OCI-LY7 (cell line): ENCODE measurements at regions not wholly inside any gene's neighbourhood (a gene's known extent, or its start where the extent isn't known, plus 50 kb on each side); places are given as distances from the start of the nearest gene placed in this dataset.

Experiments used
- BruUV-seq: library from RNA; stranded (reverse); fragments of 400-500 nt; replicated peaks from 2 replicates; lab custom pipeline; 2021; lab: Mats Ljungman, UMichigan
- CTCF ChIA-PET: fragments of 300-600 bp; sonication (Branson Sonifier 250); formaldehyde crosslinking; loops from one replicate; lab custom pipeline; 2022; ENCODE audit warnings: antibody characterized with exemption; ENCODE audit not compliant: unreplicated experiment; lab: Charles Lee
- POLR2A ChIA-PET: fragments of 300-600 bp; sonication (Branson Sonifier 250); formaldehyde crosslinking; loops from one replicate; lab custom pipeline; 2022; ENCODE audit warnings: antibody characterized with exemption; lab: Charles Lee
- DNase-seq: peaks from one replicate; pipeline ENCODE4 v3.0.0-alpha.2; 2015; ENCODE audit warnings: low spot score
- H2AFZ ChIP-seq: fragments of 200-600 bp; sonication (generic), shearing (Covaris generic); 2 replicates; pipeline ENCODE4 v1.6.1; 2014; ENCODE audit warnings: mild to moderate bottlenecking, antibody characterized with exemption, low read length, moderate library complexity
- H3K27ac ChIP-seq: fragments of 200-600 bp; sonication (generic); 2 replicates; pipeline ENCODE4 v1.5.1; 2014; ENCODE audit warnings: mixed run types, low read depth, mild to moderate bottlenecking, moderate library complexity, low read length, inconsistent platforms; ENCODE audit not compliant: poor library complexity, severe bottlenecking
- H3K36me3 ChIP-seq: fragments of 200-600 bp; sonication (generic); 2 replicates; pipeline ENCODE4 v1.6.1; 2014; ENCODE audit warnings: mild to moderate bottlenecking, antibody characterized with exemption, low read length, moderate library complexity, mixed read lengths; ENCODE audit not compliant: insufficient read depth
- H3K4me1 ChIP-seq: fragments of 200-600 bp; sonication (generic); 2 replicates; pipeline ENCODE4 v1.5.1; 2014; ENCODE audit warnings: mild to moderate bottlenecking, low read length; ENCODE audit not compliant: insufficient read depth, poor library complexity, severe bottlenecking
- H3K4me2 ChIP-seq: fragments of 200-600 bp; sonication (generic); 2 replicates; pipeline ENCODE4 v1.6.1; 2014; ENCODE audit warnings: mild to moderate bottlenecking, low read length
- H3K4me3 ChIP-seq: fragments of 200-600 bp; sonication (generic); 2 replicates; pipeline ENCODE4 v1.5.1; 2014; ENCODE audit warnings: mild to moderate bottlenecking, low read depth, low read length; ENCODE audit not compliant: poor library complexity, severe bottlenecking
- H3K79me2 ChIP-seq: fragments of 200-600 bp; sonication (generic); 2 replicates; pipeline ENCODE4 v1.6.1; 2016; ENCODE audit warnings: low read depth, mild to moderate bottlenecking, low read length, moderate library complexity, mixed read lengths; ENCODE audit not compliant: insufficient read depth
- H3K9me2 ChIP-seq: fragments of 200-600 bp; sonication (generic); 2 replicates; pipeline ENCODE4 v1.6.1; 2016; ENCODE audit warnings: mild to moderate bottlenecking, low read length, mixed read lengths; ENCODE audit not compliant: insufficient read depth
- H3K9me3 ChIP-seq: fragments of 200-600 bp; sonication (generic); 2 replicates; pipeline ENCODE4 v1.6.1; 2014; ENCODE audit warnings: mild to moderate bottlenecking, mixed run types, low read length, mixed read lengths
- H4K20me1 ChIP-seq: fragments of 200-600 bp; sonication (generic); 2 replicates; pipeline ENCODE4 v1.6.1; 2014; ENCODE audit warnings: mild to moderate bottlenecking, antibody characterized with exemption, low read length, moderate library complexity, mixed read lengths; ENCODE audit not compliant: insufficient read depth
- EZH2phosphoT487 ChIP-seq: fragments of 200-600 bp; sonication (generic); IDR thresholded peaks from 2 replicates; pipeline ENCODE4 v1.6.1; 2018; ENCODE audit warnings: low read depth, borderline replicate concordance, mild to moderate bottlenecking, mixed run types, antibody characterized with exemption, low read length, moderate library complexity, mixed read lengths
- intact Hi-C: fragments of 100-400 bp; cut with micrococcal nuclease; formaldehyde crosslinking; loops from one replicate; pipeline ENCODE4 v1.10.0; 2022; ENCODE audit not compliant: unreplicated experiment
- TF ChIP-seq, protein P1 (sequence below): fragments of 200-600 bp; sonication (generic); conservative IDR thresholded peaks from 2 replicates; pipeline ENCODE4 v1.5.1; 2014; ENCODE audit warnings: mild to moderate bottlenecking, antibody characterized with exemption, low read length, moderate library complexity, mixed read lengths

DNA sequence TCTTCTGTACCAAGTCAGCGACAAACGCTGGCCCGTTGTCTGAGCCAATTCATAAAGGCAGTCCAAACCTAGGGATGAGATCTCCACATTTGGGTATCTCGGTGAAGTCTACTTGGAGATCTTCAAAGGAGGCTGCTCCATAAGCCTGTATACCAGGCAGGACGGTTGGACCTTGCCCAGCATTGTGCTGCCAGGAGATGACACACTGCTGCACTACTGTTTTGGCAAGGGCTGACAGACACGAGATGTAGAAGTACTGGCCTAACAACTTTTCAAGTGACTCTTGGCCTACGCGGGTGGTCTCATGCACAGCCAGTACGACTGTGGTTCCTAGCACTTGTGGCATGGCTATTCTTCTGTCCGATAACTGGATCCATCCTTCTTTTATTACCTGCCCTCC lies 135.3 kb downstream of the SLC38A6 start:
- Histone ChIP-seq H3K9me2 (no peaks in the 10 kb centered on the region), H3K4me1 (no peaks in the 10 kb centered on the region), H3K4me3 (no peak overlapping the region), H3K4me2 (no peak overlapping the region), H3K36me3 (no peaks in the 10 kb centered on the region; the same call in 1 of the 2 replicates), H4K20me1 (no peaks in the 10 kb centered on the region), H2AFZ (no peak overlapping the region), H3K79me2 (no peaks in the 10 kb centered on the region), H3K9me3 (peaks cover 12% of the 10 kb centered on the region; the same call in 1 of the 2 replicates), H3K27ac (no peak overlapping the region)
- intact Hi-C loops, result no loop called here
- TF ChIP-seq EZH2phosphoT487, result no peak
- TF ChIP-seq, protein P1, sequence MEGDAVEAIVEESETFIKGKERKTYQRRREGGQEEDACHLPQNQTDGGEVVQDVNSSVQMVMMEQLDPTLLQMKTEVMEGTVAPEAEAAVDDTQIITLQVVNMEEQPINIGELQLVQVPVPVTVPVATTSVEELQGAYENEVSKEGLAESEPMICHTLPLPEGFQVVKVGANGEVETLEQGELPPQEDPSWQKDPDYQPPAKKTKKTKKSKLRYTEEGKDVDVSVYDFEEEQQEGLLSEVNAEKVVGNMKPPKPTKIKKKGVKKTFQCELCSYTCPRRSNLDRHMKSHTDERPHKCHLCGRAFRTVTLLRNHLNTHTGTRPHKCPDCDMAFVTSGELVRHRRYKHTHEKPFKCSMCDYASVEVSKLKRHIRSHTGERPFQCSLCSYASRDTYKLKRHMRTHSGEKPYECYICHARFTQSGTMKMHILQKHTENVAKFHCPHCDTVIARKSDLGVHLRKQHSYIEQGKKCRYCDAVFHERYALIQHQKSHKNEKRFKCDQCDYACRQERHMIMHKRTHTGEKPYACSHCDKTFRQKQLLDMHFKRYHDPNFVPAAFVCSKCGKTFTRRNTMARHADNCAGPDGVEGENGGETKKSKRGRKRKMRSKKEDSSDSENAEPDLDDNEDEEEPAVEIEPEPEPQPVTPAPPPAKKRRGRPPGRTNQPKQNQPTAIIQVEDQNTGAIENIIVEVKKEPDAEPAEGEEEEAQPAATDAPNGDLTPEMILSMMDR, result no peak
- DNase-seq, result no peak
- POLR2A ChIA-PET, result interaction anchor here (0.6 kb wide), 1 partner anchor 84 kb away, joined by 3 read pairs; no protein-coding TSS in a partner anchor
- CTCF ChIA-PET, result no interaction called here
- BruUV-seq, result no TSS peak

DNA sequence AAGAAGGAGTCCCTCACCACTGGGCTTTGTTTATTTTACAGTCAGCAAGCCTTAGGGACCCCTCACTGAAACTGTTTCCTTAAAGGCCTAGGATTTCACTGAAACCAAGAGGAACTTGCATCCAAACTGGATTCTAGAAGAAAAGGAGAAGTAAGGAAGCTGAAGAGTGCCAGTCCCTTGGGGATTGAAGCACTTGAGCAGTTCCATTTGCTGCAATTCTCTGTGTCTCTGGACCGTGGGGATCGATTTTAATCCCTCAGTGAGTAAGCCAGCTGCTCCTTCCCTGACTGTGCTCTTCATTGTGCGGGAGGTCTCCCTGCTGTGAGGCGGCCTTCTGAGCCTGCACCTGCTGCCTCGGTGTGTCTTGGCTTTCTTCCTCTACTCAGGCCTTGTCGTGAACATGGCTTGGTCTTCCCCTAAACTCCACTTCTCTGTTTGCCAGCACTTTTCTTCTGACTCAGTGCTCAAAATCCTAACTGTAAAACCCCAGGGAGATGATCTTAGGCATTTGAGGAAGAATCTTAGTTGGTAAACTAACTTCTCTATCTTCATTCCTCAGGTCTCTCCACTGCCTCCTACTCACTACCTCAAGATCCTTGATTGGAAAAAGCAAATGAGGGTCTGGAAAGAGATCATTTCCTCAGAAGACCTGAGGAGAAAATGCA lies 132.6 kb downstream of the SLC38A6 start:
- Histone ChIP-seq H3K27ac (no peak overlapping the region), H3K36me3 (no peaks in the 10 kb centered on the region; the same call in 1 of the 2 replicates), H3K4me2 (no peak overlapping the region), H3K4me1 (no peaks in the 10 kb centered on the region), H4K20me1 (no peaks in the 10 kb centered on the region), H3K9me2 (no peaks in the 10 kb centered on the region), H3K9me3 (peaks cover 12% of the 10 kb centered on the region; the same call in 1 of the 2 replicates), H2AFZ (no peak overlapping the region), H3K79me2 (no peaks in the 10 kb centered on the region), H3K4me3 (no peak overlapping the region)
- no TSS peak for BruUV-seq
- intact Hi-C loops, result no loop called here
- ChIA-PET CTCF (no interaction called here), POLR2A (no interaction called here)
- TF ChIP-seq, protein P1, result no peak
- no peak for TF ChIP-seq EZH2phosphoT487
- DNase-seq, result peak; percentile 29

DNA sequence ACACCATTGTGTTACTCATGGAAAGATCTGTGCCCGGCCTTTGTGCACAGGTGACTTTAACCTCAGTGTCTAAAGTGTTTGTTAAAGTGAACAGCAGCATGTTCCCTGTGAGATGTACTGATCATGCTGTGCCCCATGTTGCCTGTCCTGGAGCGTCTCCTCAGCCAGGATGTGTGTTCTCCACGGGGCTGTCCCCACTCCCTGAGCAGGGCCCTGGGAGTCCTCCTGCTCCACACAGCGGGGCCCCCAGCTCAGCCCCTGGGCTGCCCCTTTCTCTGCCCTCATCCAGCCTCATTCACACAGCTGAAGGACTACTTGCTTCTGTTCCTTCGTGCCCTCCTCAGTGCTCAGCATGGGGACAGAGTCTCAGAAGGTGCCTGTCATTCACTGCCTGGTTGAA lies 131.5 kb downstream of the SLC38A6 start:
- no peaks in the 10 kb centered on the region; the same call in 1 of the 2 replicates for H3K36me3 ChIP-seq
- H4K20me1 ChIP-seq, result no peaks in the 10 kb centered on the region
- no peak for TF ChIP-seq EZH2phosphoT487
- TF ChIP-seq, protein P1, result no peak
- peaks cover 7% of the 10 kb centered on the region for H3K4me1 ChIP-seq
- no peaks in the 10 kb centered on the region for H3K9me2 ChIP-seq
- DNase-seq, result no peak
- H3K4me3 ChIP-seq, result no peak overlapping the region
- intact Hi-C loops, result no loop called here
- CTCF ChIA-PET, result no interaction called here
- H3K79me2 ChIP-seq, result no peaks in the 10 kb centered on the region
- no peak overlapping the region for H3K27ac ChIP-seq
- no peak overlapping the region for H3K4me2 ChIP-seq
- POLR2A ChIA-PET, result no interaction called here
- no TSS peak for BruUV-seq
- H3K9me3 ChIP-seq, result peaks cover 12% of the 10 kb centered on the region; the same call in 1 of the 2 replicates
- no peak overlapping the region for H2AFZ ChIP-seq
